Osteoblast (primary cell): ENCODE measurements at regions not wholly inside any gene's neighbourhood (a gene's known extent, or its start where the extent isn't known, plus 50 kb on each side); places are given as distances from the start of the nearest gene placed in this dataset.

ENCODE experiments used
- DNase-seq: peaks from one replicate; pipeline ENCODE4 v3.0.0; 2011; ENCODE audit warnings: low spot score, mixed read lengths; ENCODE audit not compliant: insufficient read length; ENCODE audit errors: missing footprints
- H2AFZ ChIP-seq: 2 replicates; pipeline ENCODE4 v1.6.0; 2011; ENCODE audit warnings: mild to moderate bottlenecking, low read length
- H3K27ac ChIP-seq: 2 replicates; pipeline ENCODE4 v1.5.1; 2011; ENCODE audit warnings: mild to moderate bottlenecking, low read depth, low read length, moderate library complexity
- H3K27me3 ChIP-seq: 2 replicates; pipeline ENCODE4 v1.6.0; 2012; ENCODE audit warnings: mild to moderate bottlenecking, control low read depth, inconsistent platforms, low read length, moderate library complexity; ENCODE audit not compliant: insufficient read depth
- H3K36me3 ChIP-seq: 2 replicates; pipeline ENCODE4 v1.5.1; 2011; ENCODE audit warnings: mild to moderate bottlenecking, low read length, control low read depth, moderate library complexity; ENCODE audit not compliant: insufficient read depth
- H3K4me1 ChIP-seq: 2 replicates; pipeline ENCODE4 v1.5.1; 2011; ENCODE audit warnings: mild to moderate bottlenecking, low read length, control low read depth, moderate library complexity; ENCODE audit not compliant: insufficient read depth
- H3K4me2 ChIP-seq: 2 replicates; pipeline ENCODE4 v1.6.0; 2011; ENCODE audit warnings: mild to moderate bottlenecking, low read length; ENCODE audit not compliant: insufficient read depth
- H3K4me3 ChIP-seq: fragments of 200-600 bp; sonication (generic); 3 replicates; pipeline ENCODE4 v1.5.1; 2012; ENCODE audit warnings: mild to moderate bottlenecking, low read length, inconsistent platforms; ENCODE audit not compliant: insufficient read depth
- H3K79me2 ChIP-seq: 2 replicates; pipeline ENCODE4 v1.6.0; 2012; ENCODE audit warnings: mild to moderate bottlenecking, low read length, control low read depth, inconsistent platforms; ENCODE audit not compliant: insufficient read depth
- H3K9me3 ChIP-seq: 2 replicates; pipeline ENCODE4 v1.5.1; 2011; ENCODE audit warnings: low read depth, low read length, control low read depth
- H4K20me1 ChIP-seq: 2 replicates; pipeline ENCODE4 v1.6.0; 2012; ENCODE audit warnings: mild to moderate bottlenecking, low read length, control low read depth; ENCODE audit not compliant: insufficient read depth
- CTCF ChIP-seq: IDR thresholded peaks from 2 replicates; pipeline ENCODE4 v1.5.1; 2011; ENCODE audit warnings: mild to moderate bottlenecking, low read depth, low read length, moderate library complexity; ENCODE audit errors: extremely low read depth

GRCh38 chrX:51836823-51837222, 56.6 kb upstream of the MAGED1 start:
- Histone ChIP-seq H3K27ac (no peak overlapping the region), H3K9me3 (no peaks in the 10 kb centered on the region), H3K4me3 (no peak overlapping the region), H4K20me1 (no peaks in the 10 kb centered on the region), H3K79me2 (no peaks in the 10 kb centered on the region), H3K4me1 (no peaks in the 10 kb centered on the region), H3K4me2 (no peak overlapping the region), H3K36me3 (no peaks in the 10 kb centered on the region), H2AFZ (no peak overlapping the region), H3K27me3 (no peaks in the 10 kb centered on the region)
- no peak for TF ChIP-seq CTCF
- DNase-seq, result no peak

- Histone ChIP-seq H4K20me1 (no peaks in the 10 kb centered on the region), H3K36me3 (no peaks in the 10 kb centered on the region), H3K9me3 (no peaks in the 10 kb centered on the region), H3K4me3 (no peak overlapping the region), H3K79me2 (no peaks in the 10 kb centered on the region), H2AFZ (no peak overlapping the region), H3K4me1 (no peaks in the 10 kb centered on the region), H3K27me3 (no peaks in the 10 kb centered on the region), H3K4me2 (no peak overlapping the region), H3K27ac (no peak overlapping the region)
- DNase-seq, result no peak
- no peak for TF ChIP-seq CTCF
Observed at GRCh38 chrX:51837451-51837850, 56.0 kb upstream of the MAGED1 start.

- no peak overlapping the region for H2AFZ ChIP-seq
- H3K27ac ChIP-seq, result no peak overlapping the region
- H3K9me3 ChIP-seq, result no peaks in the 10 kb centered on the region
- H3K4me3 ChIP-seq, result no peak overlapping the region
- H3K27me3 ChIP-seq, result no peaks in the 10 kb centered on the region
- H3K79me2 ChIP-seq, result no peaks in the 10 kb centered on the region
- H3K36me3 ChIP-seq, result no peaks in the 10 kb centered on the region
- H3K4me2 ChIP-seq, result no peak overlapping the region
- DNase-seq, result no peak
- no peaks in the 10 kb centered on the region for H4K20me1 ChIP-seq
- no peak for TF ChIP-seq CTCF
- no peaks in the 10 kb centered on the region for H3K4me1 ChIP-seq
Observed at GRCh38 chrX:51837921-51838320, 55.5 kb upstream of the MAGED1 start.
